Activated T-cell treated with anti-CD3 and anti-CD28 coated beads, Interleukin-2, amount 50 U/mL, for 4 hours (primary cell): ENCODE measurements at regions not wholly inside any gene's neighbourhood (a gene's known extent, or its start where the extent isn't known, plus 50 kb on each side); places are given as distances from the start of the nearest gene placed in this dataset.

Experiments
- ATAC-seq, 2 donors: fragments of 200-7000 bp; cut with Tn5 transposase; one replicate each; pipeline ENCODE4 v1.10.0; 2021
- DNase-seq: peaks from one replicate; pipeline ENCODE4 v3.0.0-alpha.2; 2020
- H3K27me3 Mint-ChIP-seq: one replicate; pipeline ENCODE4 v1.8.0; 2021; ENCODE audit warnings: low read depth, mixed read lengths
- H3K36me3 Mint-ChIP-seq: one replicate; pipeline ENCODE4 v1.8.0; 2022; ENCODE audit warnings: mixed read lengths; ENCODE audit not compliant: insufficient read depth
- H3K4me1 Mint-ChIP-seq: one replicate; pipeline ENCODE4 v1.8.0; 2021; ENCODE audit warnings: low read depth, mixed read lengths
- H3K4me3 Mint-ChIP-seq: one replicate; pipeline ENCODE4 v1.8.0; 2021; ENCODE audit warnings: mild to moderate bottlenecking, moderate library complexity, mixed read lengths
- H3K9me3 Mint-ChIP-seq: one replicate; pipeline ENCODE4 v1.8.0; 2021; ENCODE audit warnings: mixed read lengths

- no peak overlapping the region for H3K4me3 Mint-ChIP-seq
- no peaks in the 10 kb centered on the region for H3K4me1 Mint-ChIP-seq
- peaks cover 22% of the 10 kb centered on the region for H3K27me3 Mint-ChIP-seq
- DNase-seq: no peak
- no peak for ATAC-seq
- H3K9me3 Mint-ChIP-seq: no peaks in the 10 kb centered on the region
- no peaks in the 10 kb centered on the region for H3K36me3 Mint-ChIP-seq
Measured at GRCh38 chr14:100664841-100665510, 61.7 kb upstream of the DLK1 start.

DNA sequence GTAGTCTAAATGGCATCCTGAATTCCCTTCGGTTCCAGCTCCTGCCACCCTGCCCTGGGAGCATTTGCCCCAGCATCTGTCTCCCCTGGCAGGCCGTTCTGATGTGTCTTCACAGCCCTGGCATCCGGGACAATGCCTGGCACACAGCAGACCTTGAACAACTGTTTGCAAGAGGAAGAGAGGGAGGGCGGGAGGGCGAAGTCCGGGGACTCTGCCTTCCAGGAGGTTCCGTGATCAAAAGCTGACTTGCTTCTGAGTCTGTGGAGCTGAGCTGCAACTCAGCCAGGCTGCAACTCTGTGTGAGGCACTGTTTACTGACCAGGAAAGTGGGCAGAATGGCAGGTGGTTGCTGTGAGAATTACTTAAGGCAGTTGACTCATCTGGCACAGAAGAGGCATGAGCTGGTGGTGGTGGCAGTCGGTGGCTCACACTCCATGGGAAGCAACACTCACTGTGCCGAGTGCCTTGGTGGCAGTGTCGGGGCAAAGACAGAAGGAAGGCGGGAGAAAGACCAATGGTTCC is 61.1 kb upstream of the DLK1 start:
- ATAC-seq (no peak), DNase-seq (no peak)
- no peaks in the 10 kb centered on the region for H3K9me3 Mint-ChIP-seq
- no peaks in the 10 kb centered on the region for H3K36me3 Mint-ChIP-seq
- H3K27me3 Mint-ChIP-seq: peaks cover 22% of the 10 kb centered on the region
- H3K4me1 Mint-ChIP-seq: no peaks in the 10 kb centered on the region
- no peak overlapping the region for H3K4me3 Mint-ChIP-seq

- Mint-ChIP-seq H3K9me3 (no peaks in the 10 kb centered on the region), H3K4me1 (no peaks in the 10 kb centered on the region), H3K36me3 (no peaks in the 10 kb centered on the region), H3K4me3 (no peak overlapping the region), H3K27me3 (peaks cover 25% of the 10 kb centered on the region)
- ATAC-seq: no peak
- no peak for DNase-seq
Measured at GRCh38 chr14:100666403-100666802, 60.3 kb upstream of the DLK1 start.

DNA sequence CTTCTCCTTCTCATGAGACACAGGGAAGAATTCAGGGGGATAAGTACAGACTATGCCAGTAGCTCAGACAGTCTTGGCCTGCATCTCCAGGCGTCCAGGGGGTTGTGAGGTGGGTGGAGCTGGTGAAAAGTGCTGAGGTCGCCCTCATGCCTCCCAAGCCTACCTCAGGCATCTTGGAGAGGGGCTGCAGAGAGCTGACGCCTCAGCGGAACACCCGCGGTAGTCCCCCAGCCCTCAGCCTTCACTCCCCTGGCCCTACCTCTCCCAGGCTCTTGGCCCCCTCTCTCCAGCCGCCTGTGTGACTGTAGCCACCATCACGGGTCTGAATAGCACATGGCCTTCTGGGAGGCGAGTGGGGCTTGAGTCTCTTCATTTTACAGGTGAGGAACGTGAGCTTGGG is 59.8 kb upstream of the DLK1 start:
- no peak overlapping the region for H3K4me3 Mint-ChIP-seq
- no peak for ATAC-seq

DNA sequence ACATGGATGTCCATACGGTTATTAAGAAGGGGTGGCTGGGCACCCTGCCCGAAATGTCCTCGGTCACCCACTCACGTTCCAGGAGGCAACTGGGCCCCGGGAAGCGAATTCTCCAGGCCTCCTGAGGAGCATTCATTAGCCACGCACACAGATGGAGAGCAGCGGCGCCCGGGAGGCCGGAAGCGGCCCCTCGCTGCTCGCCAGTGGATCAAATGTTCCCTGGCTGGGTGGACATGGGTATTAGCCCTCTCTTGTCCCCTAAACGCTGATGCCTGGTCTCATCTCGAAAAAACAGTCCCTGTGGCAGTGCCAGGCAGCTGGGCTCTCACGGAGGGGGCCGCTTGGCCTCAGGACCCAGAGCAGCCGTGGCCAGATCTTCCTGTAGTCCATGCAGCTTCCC is 59.0 kb upstream of the DLK1 start:
- no peaks in the 10 kb centered on the region for H3K4me1 Mint-ChIP-seq
- no peaks in the 10 kb centered on the region for H3K9me3 Mint-ChIP-seq
- H3K36me3 Mint-ChIP-seq: no peaks in the 10 kb centered on the region
- no peak for DNase-seq
- peaks cover 36% of the 10 kb centered on the region for H3K27me3 Mint-ChIP-seq
- H3K4me3 Mint-ChIP-seq: no peak overlapping the region
- no peak for ATAC-seq

More for the DNA sequence above, 59.8 kb upstream of the DLK1 start:
- Mint-ChIP-seq H3K9me3 (no peaks in the 10 kb centered on the region), H3K4me1 (no peaks in the 10 kb centered on the region), H3K36me3 (no peaks in the 10 kb centered on the region), H3K27me3 (peaks cover 29% of the 10 kb centered on the region)
- no peak for DNase-seq

GRCh38 chr14:100668352-100668751 is 58.3 kb upstream of the DLK1 start:
- Mint-ChIP-seq H3K9me3 (no peaks in the 10 kb centered on the region), H3K4me1 (no peaks in the 10 kb centered on the region), H3K36me3 (no peaks in the 10 kb centered on the region), H3K4me3 (no peak overlapping the region), H3K27me3 (peaks cover 40% of the 10 kb centered on the region)
- DNase-seq (no peak), ATAC-seq (no peak)

GRCh38 chr14:100669011-100669412 is 57.7 kb upstream of the DLK1 start:
- H3K27me3 Mint-ChIP-seq: peaks cover 46% of the 10 kb centered on the region
- H3K36me3 Mint-ChIP-seq: no peaks in the 10 kb centered on the region
- no peaks in the 10 kb centered on the region for H3K4me1 Mint-ChIP-seq
- H3K9me3 Mint-ChIP-seq: no peaks in the 10 kb centered on the region
- no peak for ATAC-seq
- no peak overlapping the region for H3K4me3 Mint-ChIP-seq
- no peak for DNase-seq

GRCh38 chr14:100669468-100669867 is 57.2 kb upstream of the DLK1 start:
- DNase-seq: no peak
- no peak overlapping the region for H3K4me3 Mint-ChIP-seq
- no peaks in the 10 kb centered on the region for H3K4me1 Mint-ChIP-seq
- H3K36me3 Mint-ChIP-seq: no peaks in the 10 kb centered on the region
- no peak for ATAC-seq
- H3K9me3 Mint-ChIP-seq: no peaks in the 10 kb centered on the region
- H3K27me3 Mint-ChIP-seq: peaks cover 48% of the 10 kb centered on the region

DNA sequence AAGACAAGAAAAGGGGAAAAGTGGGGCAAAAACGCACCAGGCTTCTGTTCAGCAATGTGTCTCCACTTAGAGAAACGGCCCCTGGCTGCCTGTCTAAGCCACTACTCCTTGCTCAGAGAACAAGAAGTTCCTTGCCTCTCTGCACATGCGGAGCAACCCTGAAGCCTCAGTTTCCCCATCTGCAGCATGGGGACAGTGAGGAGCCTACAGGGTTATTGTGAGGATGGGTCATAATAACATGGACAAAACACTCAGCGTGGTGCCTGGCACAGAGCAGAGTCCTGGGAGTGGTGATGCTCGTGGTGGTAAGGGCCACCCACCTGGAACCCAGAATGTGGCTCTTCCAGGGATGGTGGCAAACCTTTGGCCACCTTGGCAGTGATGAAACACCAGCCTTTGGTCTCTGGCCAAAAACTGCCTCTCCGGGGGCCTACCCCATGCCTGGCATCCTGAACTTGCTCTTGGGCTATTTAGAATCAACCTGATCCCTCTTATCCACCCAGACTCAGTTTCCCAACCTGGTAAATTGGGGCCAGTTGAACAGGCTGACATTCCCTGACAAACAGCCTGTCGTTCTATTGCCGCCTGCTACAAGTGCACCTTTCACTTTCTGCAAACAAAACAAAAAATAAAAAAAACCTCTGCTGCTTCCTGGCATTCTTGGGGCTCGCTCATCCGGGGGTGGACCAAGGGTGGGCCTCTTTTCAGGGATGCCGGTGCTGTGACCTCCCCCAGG is 56.5 kb upstream of the DLK1 start:
- Mint-ChIP-seq H3K36me3 (no peaks in the 10 kb centered on the region), H3K4me3 (no peak overlapping the region), H3K4me1 (no peaks in the 10 kb centered on the region), H3K9me3 (no peaks in the 10 kb centered on the region), H3K27me3 (peaks cover 56% of the 10 kb centered on the region)
- DNase-seq (no peak), ATAC-seq (no peak)

DNA sequence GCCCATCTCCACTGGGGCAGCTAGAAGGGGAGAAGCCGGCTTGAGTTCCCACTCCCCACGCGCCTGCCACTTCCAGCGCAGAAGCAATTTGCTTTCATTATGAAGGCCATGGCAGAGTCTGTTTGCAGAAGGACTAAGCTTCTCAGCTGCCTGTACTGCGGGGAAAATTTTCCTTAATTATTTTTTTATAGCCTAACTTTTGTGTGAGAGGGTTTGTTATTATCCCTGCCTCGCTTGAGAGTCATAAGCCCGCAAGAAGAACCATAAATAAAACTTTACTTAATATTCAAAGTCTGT is 56.0 kb upstream of the DLK1 start:
- DNase-seq: no peak

GRCh38 chr14:100671386-100671901 is 55.2 kb upstream of the DLK1 start:
- Mint-ChIP-seq H3K36me3 (no peaks in the 10 kb centered on the region), H3K27me3 (peaks cover 55% of the 10 kb centered on the region), H3K4me3 (no peak overlapping the region), H3K4me1 (no peaks in the 10 kb centered on the region), H3K9me3 (no peaks in the 10 kb centered on the region)
- ATAC-seq (no peak), DNase-seq (no peak)

More for the DNA sequence above, 56.0 kb upstream of the DLK1 start:
- Mint-ChIP-seq H3K9me3 (no peaks in the 10 kb centered on the region), H3K4me1 (no peaks in the 10 kb centered on the region), H3K27me3 (peaks cover 54% of the 10 kb centered on the region), H3K36me3 (no peaks in the 10 kb centered on the region), H3K4me3 (no peak overlapping the region)
- ATAC-seq: no peak

DNA sequence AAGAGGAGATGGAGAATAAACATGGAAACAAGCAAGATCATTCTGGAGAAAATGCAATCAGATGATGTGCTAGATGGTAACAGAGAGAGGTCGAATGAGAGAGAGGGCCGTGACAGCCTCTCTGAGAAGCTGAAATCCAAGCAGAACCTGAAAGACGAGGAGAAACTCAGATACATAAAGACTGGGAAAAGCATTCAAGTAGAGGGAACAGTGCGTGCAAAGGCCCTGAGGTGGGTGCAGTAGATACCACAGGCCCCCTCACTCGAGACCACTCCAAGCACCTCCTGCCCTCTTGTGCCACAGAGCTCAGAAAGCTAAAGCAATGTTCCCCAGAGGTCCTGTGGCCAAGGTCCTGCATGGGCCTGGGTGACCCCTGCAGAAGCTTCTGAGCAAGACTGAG is 54.8 kb upstream of the DLK1 start:
- no peaks in the 10 kb centered on the region for H3K9me3 Mint-ChIP-seq
- no peak for DNase-seq
- no peak overlapping the region for H3K4me3 Mint-ChIP-seq
- peaks cover 52% of the 10 kb centered on the region for H3K27me3 Mint-ChIP-seq
- no peaks in the 10 kb centered on the region for H3K36me3 Mint-ChIP-seq
- no peaks in the 10 kb centered on the region for H3K4me1 Mint-ChIP-seq
- ATAC-seq: no peak

DNA sequence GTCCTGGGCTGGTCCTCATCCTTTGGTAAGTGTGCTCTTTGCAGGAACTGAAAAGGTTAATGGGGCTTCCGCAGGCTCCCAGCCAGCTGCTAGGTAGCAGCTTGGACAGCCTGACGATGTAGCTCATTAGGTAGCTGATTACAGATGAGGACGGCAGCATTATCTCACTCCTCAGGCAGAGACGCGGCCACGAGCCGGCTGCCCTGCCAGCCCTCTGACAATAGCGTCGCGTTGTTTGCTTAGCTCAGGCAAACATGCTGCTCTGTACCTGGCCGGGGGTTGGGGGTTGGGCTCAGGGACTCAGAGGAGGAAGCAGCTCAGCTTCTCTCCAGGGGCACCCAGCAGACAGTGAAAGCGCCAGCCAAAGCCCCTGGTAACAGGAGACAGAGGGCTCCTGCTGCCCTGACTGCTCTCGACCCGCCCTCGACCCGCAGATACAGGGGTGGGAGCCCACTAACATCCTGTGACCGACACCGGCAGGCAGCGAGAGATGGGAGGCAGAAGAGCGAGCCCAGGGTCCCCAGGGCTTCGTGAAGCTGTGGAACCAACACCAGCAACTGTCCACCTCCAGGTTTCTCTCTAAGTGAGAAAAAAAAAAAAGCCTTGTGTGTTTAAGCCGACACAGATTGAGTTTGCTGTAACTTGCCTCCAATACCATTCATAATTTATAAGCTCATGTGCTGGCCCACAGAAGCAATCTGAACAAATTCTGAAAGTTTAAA is 53.4 kb upstream of the DLK1 start:
- no peaks in the 10 kb centered on the region for H3K4me1 Mint-ChIP-seq
- H3K27me3 Mint-ChIP-seq: peaks cover 43% of the 10 kb centered on the region
- ATAC-seq (no peak), DNase-seq (no peak)
- H3K9me3 Mint-ChIP-seq: no peaks in the 10 kb centered on the region
- no peak overlapping the region for H3K4me3 Mint-ChIP-seq
- H3K36me3 Mint-ChIP-seq: no peaks in the 10 kb centered on the region

DNA sequence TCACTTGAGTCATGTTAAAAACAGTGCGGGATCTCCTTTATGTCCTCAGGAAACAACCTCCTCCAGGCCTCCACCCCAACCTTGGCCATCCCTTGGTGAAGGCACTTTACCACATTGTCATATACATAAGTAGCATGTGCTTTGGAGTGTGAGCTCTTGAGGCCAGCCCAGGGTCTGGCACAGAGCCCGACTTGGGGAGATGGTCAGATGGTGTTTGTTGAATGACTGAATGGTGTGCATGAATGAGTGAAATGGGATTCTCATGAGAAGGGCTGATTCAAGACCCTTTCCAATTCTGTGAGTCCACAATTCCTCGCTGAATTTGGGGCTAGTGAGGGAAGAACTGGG is 52.9 kb upstream of the DLK1 start:
- no peak for DNase-seq
- H3K4me3 Mint-ChIP-seq: no peak overlapping the region
- H3K9me3 Mint-ChIP-seq: no peaks in the 10 kb centered on the region
- no peaks in the 10 kb centered on the region for H3K4me1 Mint-ChIP-seq
- no peaks in the 10 kb centered on the region for H3K36me3 Mint-ChIP-seq
- H3K27me3 Mint-ChIP-seq: peaks cover 43% of the 10 kb centered on the region
- no peak for ATAC-seq

GRCh38 chr14:100674428-100674827 is 52.3 kb upstream of the DLK1 start:
- Mint-ChIP-seq H3K4me3 (no peak overlapping the region), H3K9me3 (no peaks in the 10 kb centered on the region), H3K36me3 (no peaks in the 10 kb centered on the region), H3K4me1 (no peaks in the 10 kb centered on the region), H3K27me3 (peaks cover 42% of the 10 kb centered on the region)
- DNase-seq (no peak), ATAC-seq (no peak)
